H1 (cell line): ENCODE measurements at regions not wholly inside any gene's neighbourhood (a gene's known extent, or its start where the extent isn't known, plus 50 kb on each side); places are given as distances from the start of the nearest gene placed in this dataset.

Experiments
- CTCF ChIA-PET: fragments of 300-600 bp; sonication (Branson Sonifier 250); formaldehyde crosslinking; loops from one replicate; lab custom pipeline; 2021; ENCODE audit not compliant: partially characterized antibody; lab: Charles Lee
- POLR2A ChIA-PET: fragments of 300-600 bp; sonication (Branson Sonifier 250); formaldehyde crosslinking; loops from one replicate; lab custom pipeline; 2021; ENCODE audit warnings: inconsistent platforms; ENCODE audit not compliant: partially characterized antibody; lab: Charles Lee
- DNase-seq, 2 experiments: peaks; one replicate each; pipeline versions ENCODE4 v3.0.0 to v3.0.0-alpha.2; 2010 to 2022; ENCODE audit warnings: low spot score in 2 of 2, low read depth in 1 of 2, mixed read lengths in 1 of 2
- FAIRE-seq: peaks from 2 replicates; lab custom pipeline; 2011; peaks lifted over from hg19 to GRCh38; lab: Jason Lieb, UNC
- H2AFZ ChIP-seq: 2 replicates; pipeline ENCODE4 v1.8.1; 2012; ENCODE audit warnings: low read length, inconsistent platforms
- H2AK5ac ChIP-seq: 2 replicates; pipeline ENCODE4 v1.6.1; 2013; ENCODE audit warnings: low read depth, low read length
- H2BK120ac ChIP-seq: replicated peaks from 2 replicates; pipeline ENCODE3; 2013; ENCODE audit warnings: low read depth, low read length, inconsistent platforms
- H2BK12ac ChIP-seq: 2 replicates; pipeline ENCODE4 v1.6.1; 2013; ENCODE audit warnings: low read depth, low read length
- H2BK15ac ChIP-seq: 2 replicates; pipeline ENCODE4 v1.6.1; 2013; ENCODE audit warnings: low read length
- H2BK20ac ChIP-seq: 2 replicates; pipeline ENCODE4 v1.6.1; 2013; ENCODE audit warnings: low read length
- H2BK5ac ChIP-seq: 2 replicates; pipeline ENCODE4 v1.6.1; 2013; ENCODE audit warnings: low read depth, low read length
- H3K14ac ChIP-seq: 2 replicates; pipeline ENCODE4 v1.6.1; 2013; ENCODE audit warnings: inconsistent platforms; ENCODE audit not compliant: insufficient read length
- H3K18ac ChIP-seq: 2 replicates; pipeline ENCODE4 v1.6.1; 2013; ENCODE audit warnings: low read length; ENCODE audit errors: extremely low read depth
- H3K23ac ChIP-seq: 2 replicates; pipeline ENCODE4 v1.6.1; 2013; ENCODE audit warnings: inconsistent platforms; ENCODE audit not compliant: insufficient read length
- H3K23me2 ChIP-seq: 2 replicates; pipeline ENCODE4 v1.6.1; 2013; ENCODE audit warnings: low read depth, low read length
- H3K27ac ChIP-seq: 2 replicates; pipeline ENCODE4 v1.6.1; 2011; ENCODE audit warnings: low read depth, low read length, inconsistent platforms
- H3K27me3 ChIP-seq, 4 experiments: replicated peaks in 1 of 4; 1 replicate in 1 of 4; 2 replicates in 3 of 4; pipeline versions ENCODE4 v1.6.1 to v1.8.1; 2011 to 2013; ENCODE audit warnings: low read length in 3 of 4, mild to moderate bottlenecking in 3 of 4, inconsistent platforms in 2 of 4, mixed read lengths in 2 of 4, moderate library complexity in 1 of 4; ENCODE audit not compliant: control insufficient read depth in 3 of 4, insufficient read depth in 3 of 4; ENCODE audit errors: extremely low read depth in 1 of 4
- H3K36me3 ChIP-seq, 4 experiments: 2 replicates each; pipeline versions ENCODE4 v1.6.1 to v1.8.1; 2011 to 2013; ENCODE audit warnings: mild to moderate bottlenecking in 4 of 4, low read length in 3 of 4, moderate library complexity in 2 of 4, control low read depth in 1 of 4, inconsistent platforms in 1 of 4; ENCODE audit not compliant: insufficient read depth in 4 of 4, control insufficient read depth in 2 of 4
- H3K4ac ChIP-seq: replicated peaks from 2 replicates; pipeline ENCODE3; 2013; ENCODE audit warnings: low read length, low read depth, mixed read lengths, inconsistent platforms; ENCODE audit not compliant: insufficient read length
- H3K4me1 ChIP-seq, 4 experiments: replicated peaks in 1 of 4; 1 replicate in 1 of 4; 2 replicates in 3 of 4; pipeline versions ENCODE4 v1.6.1 to v1.8.1; 2011 to 2013; ENCODE audit warnings: low read length in 3 of 4, inconsistent platforms in 2 of 4, mixed read lengths in 1 of 4; ENCODE audit not compliant: insufficient read depth in 4 of 4, control insufficient read depth in 3 of 4
- H3K4me2 ChIP-seq, 2 experiments: 2 replicates each; pipeline versions ENCODE4 v1.6.1 to v1.8.1; 2011 to 2013; ENCODE audit warnings: low read depth in 2 of 2, low read length in 2 of 2, control low read depth in 1 of 2, inconsistent platforms in 1 of 2, mild to moderate bottlenecking in 1 of 2; ENCODE audit not compliant: insufficient read depth in 1 of 2
- H3K4me3 ChIP-seq, 4 experiments: fragments of 200-600, 300-600 bp in 1 of 4; sonication (generic), shearing (Covaris generic), sonication (Bioruptor Twin) in 1 of 4; 2 replicates each; pipeline versions ENCODE4 v1.5.1 to v1.8.1; 2011 to 2016; ENCODE audit warnings: low read length in 4 of 4, low read depth in 3 of 4, control low read depth in 2 of 4, inconsistent platforms in 2 of 4, mild to moderate bottlenecking in 2 of 4, mixed read lengths in 1 of 4, moderate library complexity in 1 of 4; ENCODE audit not compliant: insufficient read depth in 2 of 4; ENCODE audit errors: extremely low read depth in 1 of 4
- H3K56ac ChIP-seq: replicated peaks from 2 replicates; pipeline ENCODE3; 2013; ENCODE audit warnings: low read depth, mild to moderate bottlenecking, mixed read lengths, low read length, inconsistent platforms; ENCODE audit not compliant: insufficient read length
- H3K79me1 ChIP-seq: 2 replicates; pipeline ENCODE4 v1.6.1; 2013; ENCODE audit warnings: low read depth, low read length, control low read depth
- H3K79me2 ChIP-seq, 2 experiments: 2 replicates each; pipeline versions ENCODE4 v1.6.1 to v1.8.1; 2012 to 2013; ENCODE audit warnings: low read length in 2 of 2, mild to moderate bottlenecking in 2 of 2, inconsistent platforms in 1 of 2; ENCODE audit not compliant: insufficient read depth in 2 of 2, control insufficient read depth in 1 of 2
- H3K9ac ChIP-seq, 4 experiments: replicated peaks in 1 of 4; 1 replicate in 1 of 4; 2 replicates in 3 of 4; pipeline versions ENCODE4 v1.6.1 to v1.8.1; 2011 to 2013; ENCODE audit warnings: low read depth in 3 of 4, low read length in 3 of 4, control low read depth in 2 of 4, mild to moderate bottlenecking in 2 of 4, moderate library complexity in 2 of 4, inconsistent platforms in 1 of 4; ENCODE audit errors: extremely low read depth in 1 of 4
- H3K9me3 ChIP-seq, 2 experiments: 2 replicates each; pipeline versions ENCODE4 v1.6.1 to v1.8.1; 2012 to 2013; ENCODE audit warnings: mild to moderate bottlenecking in 2 of 2, moderate library complexity in 2 of 2, control low read depth in 1 of 2, inconsistent platforms in 1 of 2, low read depth in 1 of 2, low read length in 1 of 2, mixed read lengths in 1 of 2; ENCODE audit not compliant: insufficient read depth in 2 of 2
- H4K20me1 ChIP-seq, 2 experiments: replicated peaks in 1 of 2; 2 replicates each; pipeline versions ENCODE3 to v1.8.1; 2011 to 2013; ENCODE audit warnings: inconsistent platforms in 2 of 2, low read length in 2 of 2, mild to moderate bottlenecking in 1 of 2; ENCODE audit not compliant: insufficient read depth in 2 of 2, control insufficient read depth in 1 of 2
- H4K5ac ChIP-seq: 2 replicates; pipeline ENCODE4 v1.6.1; 2013; ENCODE audit warnings: low read length, low read depth, mixed read lengths, inconsistent platforms; ENCODE audit not compliant: insufficient read length
- H4K8ac ChIP-seq: 2 replicates; pipeline ENCODE4 v1.8.0; 2013; ENCODE audit warnings: mild to moderate bottlenecking, moderate library complexity, low read length, inconsistent platforms; ENCODE audit not compliant: insufficient read depth; ENCODE audit errors: extremely low read depth
- H4K91ac ChIP-seq: replicated peaks from 2 replicates; pipeline ENCODE3; 2013; ENCODE audit warnings: low read length, mixed read lengths, inconsistent platforms; ENCODE audit not compliant: insufficient read length
- BACH1 ChIP-seq: IDR thresholded peaks from 2 replicates; pipeline ENCODE4 v1.6.1; 2012; ENCODE audit warnings: low read length, improper control_type of control experiment
- CBX8 ChIP-seq: fragments of 300-800, 300-1000 bp; sonication (generic); IDR thresholded peaks from 2 replicates; pipeline ENCODE4 v1.7.1; 2016; ENCODE audit warnings: low read depth, low read length, borderline replicate concordance
- CTCF ChIP-seq, 3 experiments: IDR thresholded peaks; 1 replicate in 2 of 3; 2 replicates in 1 of 3; pipeline versions ENCODE4 v1.5.1 to v1.6.1; 2011; ENCODE audit warnings: low read length in 3 of 3, mild to moderate bottlenecking in 3 of 3, inconsistent platforms in 2 of 3, low read depth in 1 of 3, moderate library complexity in 1 of 3; ENCODE audit not compliant: insufficient read depth in 1 of 3; ENCODE audit errors: control extremely low read depth in 1 of 3
- NRF1 ChIP-seq: IDR thresholded peaks from 2 replicates; pipeline ENCODE4 v1.6.1; 2011; ENCODE audit warnings: mild to moderate bottlenecking, low read depth, low read length, improper control_type of control experiment
- PHF8 ChIP-seq: fragments of 200-600 bp; sonication (generic); conservative IDR thresholded peaks from 2 replicates; pipeline ENCODE4 v1.7.1; 2012; ENCODE audit warnings: low read depth, mild to moderate bottlenecking, inconsistent platforms, low read length, moderate library complexity
- POLR2A ChIP-seq, 2 experiments: IDR thresholded peaks; 1 replicate in 1 of 2; 2 replicates in 1 of 2; pipeline ENCODE4 v1.6.1; 2011; ENCODE audit warnings: low read depth in 2 of 2, low read length in 2 of 2, mild to moderate bottlenecking in 2 of 2; ENCODE audit errors: control extremely low read depth in 1 of 2
- POLR2AphosphoS5 ChIP-seq: IDR thresholded peaks from 2 replicates; pipeline ENCODE4 v1.6.1; 2011; ENCODE audit warnings: low read depth, low read length
- POU5F1 ChIP-seq: IDR thresholded peaks from 2 replicates; pipeline ENCODE4 v1.6.1; 2011; ENCODE audit warnings: low read depth, mild to moderate bottlenecking, low read length, moderate library complexity
- RAD21 ChIP-seq, 2 experiments: IDR thresholded peaks in 1 of 2; conservative IDR thresholded peaks in 1 of 2; 2 replicates each; pipeline ENCODE4 v1.6.1; 2011; ENCODE audit warnings: low read depth in 2 of 2, low read length in 2 of 2, improper control_type of control experiment in 1 of 2, inconsistent platforms in 1 of 2, mild to moderate bottlenecking in 1 of 2, moderate library complexity in 1 of 2
- SIRT6 ChIP-seq: IDR thresholded peaks from one replicate; pipeline ENCODE4 v1.7.1; 2012; ENCODE audit warnings: low read length, inconsistent platforms
- SUZ12 ChIP-seq: fragments of 200-600 bp; sonication (generic); IDR thresholded peaks from 2 replicates; pipeline ENCODE4 v1.6.1; 2012; ENCODE audit warnings: mild to moderate bottlenecking, inconsistent platforms, low read length, moderate library complexity, mixed read lengths
- ZNF274 ChIP-seq: IDR thresholded peaks from 2 replicates; pipeline ENCODE4 v1.7.0; 2012; ENCODE audit warnings: low read length, borderline replicate concordance; ENCODE audit errors: extremely low read depth
- WGBS, 2 experiments: shearing (Covaris generic) in 1 of 2; methylation state at CpG; one replicate each; pipeline versions ENCODE4 v1.1.6 to v1.1.7; 2013 to 2015; ENCODE audit warnings: low lambda C conversion rate in 2 of 2, mixed read lengths in 2 of 2, inconsistent platforms in 1 of 2, low coverage in 1 of 2, missing lambda C conversion rate in 1 of 2; ENCODE audit not compliant: insufficient replicate concordance in 2 of 2, insufficient coverage in 1 of 2, insufficient read length in 1 of 2; ENCODE audit errors: extremely low coverage in 1 of 2, missing lambda C conversion rate in 1 of 2; 5-methylcytosine and 5-hydroxymethylcytosine counted together

- Histone ChIP-seq H3K18ac (no peak overlapping the region), H3K9ac (no peak overlapping the region), H4K20me1 (no peaks in the 10 kb centered on the region), H3K4me3 (no peak overlapping the region), H3K23ac (no peak overlapping the region), H4K8ac (no peak overlapping the region), H3K27ac (no peak overlapping the region), H2AK5ac (no peak overlapping the region), H2BK15ac (no peak overlapping the region), H3K4me1 (no peaks in the 10 kb centered on the region), H3K14ac (no peak overlapping the region), H2BK120ac (no peak overlapping the region), H3K9me3 (peaks cover 0 to 5% of the 10 kb centered on the region in 2 experiments; a peak in 2 of 4 replicates), H3K79me2 (no peaks in the 10 kb centered on the region), H3K27me3 (no peaks in the 10 kb centered on the region), H3K79me1 (no peaks in the 10 kb centered on the region), H2BK5ac (no peak overlapping the region), H3K4me2 (no peak overlapping the region), H2BK20ac (no peak overlapping the region), H4K5ac (no peak overlapping the region), H2BK12ac (no peak overlapping the region), H3K56ac (no peak overlapping the region), H3K4ac (no peak overlapping the region), H3K36me3 (no peaks in the 10 kb centered on the region; a peak in 3 of 8 replicates), H4K91ac (no peak overlapping the region), H2AFZ (no peak overlapping the region), H3K23me2 (no peaks in the 10 kb centered on the region)
- 92% methylated on average over 3 of the region's 3 CpGs; no CpG with 5 or more reads in 1 of the 2 experiments for WGBS, 2 experiments
- ChIA-PET POLR2A (no interaction called here), CTCF (interaction anchor here (0.7 kb wide), 2 partner anchors 44 to 132 kb away, joined by 3 read pairs; no protein-coding TSS in a partner anchor)
- no peak for FAIRE-seq
- no peak for DNase-seq
- TF ChIP-seq CBX8 (no peak), BACH1 (no peak), SIRT6 (no peak), CTCF (IDR thresholded peaks at IDR 0.05; ENCODE audit: control extremely low read depth in 1 of 3, insufficient read depth in 1 of 3, low read depth in 1 of 3, low read length in 3 of 3) (no peak), SUZ12 (no peak), ZNF274 (no peak), POU5F1 (no peak), RAD21 (IDR thresholded peaks at IDR 0.05 in 1 of 2, conservative IDR thresholded peaks at IDR 0.05 in 1 of 2; ENCODE audit: low read depth in 2 of 2, low read length in 2 of 2) (no peak), POLR2AphosphoS5 (no peak), NRF1 (no peak), POLR2A (IDR thresholded peaks at IDR 0.05; ENCODE audit: control extremely low read depth in 1 of 2, low read depth in 2 of 2, low read length in 2 of 2) (no peak), PHF8 (no peak)
Measured at GRCh38 chr2:160828076-160828475, 332.2 kb upstream of the TANK start.
